Right hindlimb (tissue), 1 donor: ENCODE measurements at regions not wholly inside any gene's neighbourhood (a gene's known extent, or its start where the extent isn't known, plus 50 kb on each side); places are given as distances from the start of the nearest gene placed in this dataset.

Source experiments
- DNase-seq: peaks from one replicate; pipeline ENCODE4 v3.0.0-alpha.2; 2018

DNA sequence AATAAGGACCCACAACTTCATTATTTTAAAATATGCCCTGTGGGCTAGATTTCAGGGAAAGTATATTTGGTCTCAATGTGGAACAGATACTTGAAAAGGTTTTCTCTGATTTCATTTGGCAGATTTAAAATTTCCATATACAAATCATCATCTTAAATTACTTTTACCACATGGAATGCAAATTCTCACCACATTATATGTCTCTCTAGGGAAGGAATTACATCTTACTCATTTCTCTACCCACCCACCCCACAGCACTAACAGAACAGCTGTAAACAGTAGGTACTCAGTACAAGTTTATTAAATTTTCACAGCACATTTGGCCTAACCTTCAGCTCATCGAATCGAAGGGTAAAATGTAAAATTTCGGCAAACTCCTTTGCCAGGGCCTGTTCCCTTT, 104.0 kb downstream of the CYRIA start:
- no peak for DNase-seq

DNA sequence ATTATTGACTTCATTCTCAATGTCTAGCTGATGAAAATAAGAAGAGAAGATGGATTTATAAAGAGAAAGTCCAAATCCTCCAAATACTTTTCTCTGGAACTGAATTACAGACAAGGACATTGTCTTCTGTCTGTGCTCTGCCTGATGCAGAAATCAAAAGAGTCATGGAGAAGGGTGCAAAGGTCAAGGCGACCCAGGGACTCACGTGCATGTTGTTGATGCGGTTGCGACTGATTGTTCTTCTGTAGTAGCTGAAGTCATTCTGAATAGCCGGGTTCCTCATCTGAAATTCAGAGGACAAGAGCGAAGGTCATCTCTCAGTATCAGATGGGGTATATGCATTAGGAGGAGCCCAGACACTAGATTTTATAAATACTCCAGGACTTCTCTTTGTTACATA, 104.4 kb downstream of the CYRIA start:
- no peak for DNase-seq

GRCh38 chr2:16559278-16560067, 106.2 kb downstream of the CYRIA start:
- no peak for DNase-seq

DNA sequence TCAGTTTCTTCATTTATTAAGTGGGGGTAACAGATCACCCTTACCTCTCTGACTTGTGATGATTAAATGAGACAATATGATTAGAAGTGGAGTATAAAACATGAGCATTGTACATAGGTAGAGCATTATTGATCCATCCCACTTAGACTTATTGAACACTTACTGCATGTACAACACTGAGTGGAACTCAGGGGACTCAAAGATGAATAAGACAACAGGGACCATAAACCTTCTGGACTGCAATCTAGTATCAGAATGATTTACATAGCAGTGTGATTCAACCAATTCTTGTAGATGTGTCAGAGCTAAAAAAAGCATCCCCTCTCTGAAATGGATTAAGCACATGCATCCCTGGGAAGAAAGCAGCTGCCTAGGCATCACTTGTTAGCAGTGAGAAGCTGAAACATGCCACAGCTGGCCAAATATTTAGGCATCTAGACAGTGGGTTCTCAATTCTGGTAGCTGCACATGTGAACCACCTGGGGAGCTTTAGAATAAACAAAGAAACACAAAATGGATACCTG, 111.5 kb downstream of the CYRIA start:
- DNase-seq, result no peak

DNA sequence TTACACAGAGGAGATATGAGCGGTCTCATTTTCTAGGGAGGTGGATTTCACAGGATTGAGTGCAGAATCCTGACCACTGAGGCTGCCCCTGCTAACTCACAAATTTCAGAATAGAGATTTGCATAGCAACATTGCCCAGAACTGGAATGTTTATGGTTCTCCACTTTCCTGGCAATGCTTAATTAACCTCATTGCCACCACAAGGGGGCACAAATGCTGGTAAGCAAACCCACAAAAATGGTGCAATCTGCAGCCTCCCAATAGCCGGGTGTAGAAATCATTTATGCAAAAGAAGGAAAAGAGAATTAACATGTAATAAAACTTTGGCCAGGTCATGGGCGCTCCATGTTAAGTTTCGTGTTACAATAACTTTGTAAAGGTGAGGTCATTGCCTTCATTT, 112.4 kb downstream of the CYRIA start:
- DNase-seq, result peak; percentile 28

- no peak for DNase-seq
Observed at GRCh38 chr2:16552202-16552601, 113.4 kb downstream of the CYRIA start.

GRCh38 chr2:16548036-16548435, 117.6 kb downstream of the CYRIA start:
- DNase-seq, result no peak

DNA sequence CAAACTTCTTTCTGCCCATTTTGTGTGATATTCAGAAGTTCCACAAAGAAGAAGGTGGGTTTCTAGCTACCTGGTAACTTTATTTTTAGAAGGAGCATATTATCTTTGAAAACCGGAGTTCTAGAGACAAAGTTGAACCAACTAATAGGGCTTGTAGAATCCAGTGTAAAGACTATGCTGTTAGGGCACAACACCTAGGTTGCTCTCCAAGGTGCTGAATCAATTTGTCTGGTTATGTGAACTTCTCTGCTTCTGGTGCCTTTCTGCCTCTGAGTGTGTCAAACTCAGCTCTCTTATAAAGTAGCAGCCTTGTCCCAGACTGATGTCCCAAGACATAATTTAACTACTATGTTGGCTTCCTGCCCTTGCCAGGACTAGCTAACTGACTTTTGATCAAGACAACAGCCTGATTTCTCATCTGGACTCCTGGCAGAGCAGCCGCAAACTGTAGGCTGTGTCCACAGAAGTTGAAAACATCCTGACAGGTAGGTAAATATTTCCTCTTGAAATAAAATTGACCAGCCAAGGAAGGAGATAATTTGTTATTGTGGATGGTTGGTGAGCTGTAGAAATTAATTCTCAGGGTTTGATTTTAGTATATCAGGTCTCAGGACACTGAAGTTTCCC, 119.4 kb downstream of the CYRIA start:
- DNase-seq, result peak; percentile 25

- no peak for DNase-seq
Observed at GRCh38 chr2:16538707-16539106, 126.9 kb downstream of the CYRIA start.

DNA sequence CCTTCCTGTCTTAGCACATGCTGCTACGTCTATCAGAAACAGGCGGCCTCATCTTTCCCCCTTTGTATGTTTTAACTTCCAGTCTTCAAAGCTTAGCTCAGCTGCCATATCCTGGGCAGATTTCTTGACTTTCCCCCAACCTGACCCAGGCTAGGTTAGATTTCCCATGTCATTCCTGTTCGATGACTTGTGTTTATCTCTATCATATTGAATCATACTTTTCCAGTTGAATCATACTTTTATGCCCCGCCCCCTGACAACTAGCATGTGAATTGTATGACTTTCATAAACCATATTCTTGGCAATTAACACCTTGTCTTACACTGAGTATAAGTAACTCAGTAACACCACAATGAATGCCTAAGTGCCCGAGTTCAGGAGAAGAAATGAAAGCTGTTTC, 128.3 kb downstream of the CYRIA start:
- no peak for DNase-seq

GRCh38 chr2:16526193-16526592, 139.4 kb downstream of the CYRIA start:
- DNase-seq, result no peak

DNA sequence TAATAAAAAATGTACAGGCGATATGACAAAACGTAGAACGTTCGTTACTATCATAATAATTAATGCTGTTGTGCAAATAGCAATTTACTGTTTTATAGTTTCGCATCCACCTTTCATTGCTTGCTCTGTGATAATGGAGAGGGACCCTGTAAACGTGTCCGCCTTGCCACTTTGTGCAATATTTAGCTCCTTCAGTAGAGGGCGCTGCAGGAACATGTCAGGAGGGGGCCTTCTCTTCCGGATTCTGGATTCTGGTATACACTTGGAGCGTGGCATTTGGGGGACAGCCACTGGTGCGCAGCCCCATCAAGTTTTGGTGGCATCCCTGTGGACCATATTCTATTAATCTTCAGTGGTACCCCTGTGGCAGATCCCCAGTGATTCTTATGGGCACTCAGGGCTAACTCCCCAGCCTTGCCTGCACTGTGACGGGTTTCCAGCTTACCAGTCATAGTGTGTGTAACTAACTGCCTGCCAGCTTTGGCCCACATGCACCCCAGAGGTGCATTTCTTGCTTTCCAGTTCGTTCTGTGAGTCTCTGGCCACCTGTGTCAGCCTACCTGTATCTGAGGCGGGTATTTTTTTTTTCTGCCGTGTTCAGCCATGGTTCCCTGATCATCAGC, 140.3 kb downstream of the CYRIA start:
- DNase-seq, result no peak

DNA sequence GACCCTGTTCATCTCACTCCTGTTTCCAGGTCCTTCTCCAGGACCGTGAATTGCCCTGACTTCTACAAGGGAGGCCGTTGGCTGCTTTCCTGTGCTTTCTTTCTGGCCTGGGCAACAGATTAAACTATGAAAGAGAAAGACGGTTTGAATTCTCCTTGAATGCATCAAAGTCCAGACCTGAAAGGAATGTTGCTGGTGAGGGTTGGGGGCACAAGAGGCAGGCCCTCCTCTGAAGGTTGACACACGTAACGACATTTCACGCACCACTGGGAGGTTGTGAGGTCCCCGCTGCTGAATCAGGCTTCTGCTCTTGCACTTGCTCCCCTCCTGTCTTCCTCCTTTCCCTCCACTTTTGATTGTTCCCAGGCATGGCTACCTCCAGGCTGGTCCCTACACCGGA, 141.9 kb downstream of the CYRIA start:
- no peak for DNase-seq

DNA sequence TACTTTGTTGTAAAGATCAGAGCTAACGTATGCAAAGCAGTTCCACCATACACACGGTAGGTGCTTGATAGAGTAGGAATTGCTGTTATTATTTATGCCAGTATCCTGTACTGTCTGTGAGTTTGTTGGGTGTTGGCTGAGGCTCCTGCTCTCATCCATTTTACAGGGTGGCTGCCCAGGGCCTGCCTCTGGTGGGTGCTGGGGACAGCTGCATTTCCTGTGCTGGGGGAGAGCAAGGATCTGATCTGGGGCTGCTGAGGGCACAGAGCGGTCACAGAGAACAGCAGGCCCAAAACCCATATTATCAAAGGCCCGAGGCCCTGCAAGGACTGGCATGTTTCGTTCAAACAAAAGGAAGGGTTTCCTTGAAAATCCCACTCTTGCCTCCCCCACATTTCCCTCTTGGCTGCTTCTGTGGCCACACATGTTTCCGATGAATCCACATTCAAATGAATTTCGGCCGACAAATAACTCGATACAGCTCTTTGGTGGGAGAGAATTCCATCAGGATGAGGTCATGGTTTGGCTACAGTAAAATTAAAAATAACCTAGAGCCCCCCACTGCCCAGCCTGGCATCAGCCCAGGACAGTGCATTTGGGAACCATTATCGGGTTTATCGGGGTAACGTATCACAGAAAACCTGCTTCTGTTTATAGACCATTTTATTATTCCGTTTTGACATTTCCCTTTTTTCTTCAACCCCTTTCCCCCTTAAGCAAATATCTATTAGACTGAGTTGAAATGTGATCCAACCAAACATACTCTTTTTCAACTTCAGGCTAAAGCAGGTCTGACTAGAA, 143.4 kb downstream of the CYRIA start:
- DNase-seq, result peak; percentile 43

DNA sequence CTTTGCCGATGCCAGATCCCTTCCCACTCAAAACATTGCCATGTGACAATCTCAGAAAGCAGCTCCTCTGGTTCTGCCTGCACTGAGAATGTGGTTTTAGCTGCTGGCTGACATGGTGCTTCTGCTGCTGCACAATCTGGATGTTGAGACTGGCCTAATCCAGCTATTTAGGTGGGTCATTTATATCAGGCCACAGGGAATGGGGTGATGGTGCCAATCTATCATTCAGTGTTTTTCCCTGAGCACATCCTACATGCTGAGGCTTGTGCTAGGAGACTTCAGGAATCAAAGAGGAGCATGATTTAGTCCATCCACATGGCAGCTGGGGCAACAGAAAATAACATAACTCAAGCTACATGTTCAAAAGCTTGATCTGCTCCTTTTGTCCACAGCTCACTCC, 144.7 kb downstream of the CYRIA start:
- no peak for DNase-seq

DNA sequence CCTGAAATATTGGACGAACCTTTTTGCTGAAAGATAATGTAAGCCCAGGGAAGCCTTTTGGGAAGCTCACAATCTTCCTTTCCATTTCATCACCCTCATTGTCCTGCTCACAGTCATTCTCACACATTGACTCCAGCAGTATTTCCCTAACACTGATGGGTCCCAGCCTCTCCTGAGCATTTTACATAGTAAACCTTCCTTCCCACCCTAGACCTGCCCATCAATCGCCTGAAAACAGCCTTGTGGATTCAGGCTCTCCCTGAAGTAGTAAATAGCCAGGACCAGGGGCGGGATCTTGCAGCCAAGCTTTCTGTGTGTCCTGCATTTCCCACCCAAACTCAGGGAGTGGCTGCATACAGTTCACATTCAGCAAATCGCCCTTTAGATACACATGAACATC, 149.9 kb downstream of the CYRIA start:
- no peak for DNase-seq

- no peak for DNase-seq
Observed at GRCh38 chr2:16513626-16514025, 152.0 kb downstream of the CYRIA start.

DNA sequence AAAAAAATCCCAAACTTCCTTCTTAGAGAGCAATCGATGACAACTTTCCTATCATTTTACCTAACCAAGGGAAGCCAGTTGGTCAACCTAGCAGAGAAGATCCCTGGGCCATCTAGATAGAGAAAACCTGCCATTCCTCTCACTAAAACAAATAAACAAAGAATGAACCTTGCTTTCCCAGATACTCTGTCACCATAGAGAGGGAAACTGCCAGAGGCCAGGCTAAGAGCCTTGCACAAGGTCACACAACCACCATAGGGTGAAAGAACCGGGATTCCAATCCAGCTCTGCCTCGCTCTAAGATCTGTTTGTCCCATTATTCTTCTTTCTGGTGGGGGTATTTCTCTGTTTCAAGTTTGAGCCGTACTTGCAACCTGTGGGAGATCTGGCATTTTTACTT, 154.6 kb downstream of the CYRIA start:
- DNase-seq, result no peak

DNA sequence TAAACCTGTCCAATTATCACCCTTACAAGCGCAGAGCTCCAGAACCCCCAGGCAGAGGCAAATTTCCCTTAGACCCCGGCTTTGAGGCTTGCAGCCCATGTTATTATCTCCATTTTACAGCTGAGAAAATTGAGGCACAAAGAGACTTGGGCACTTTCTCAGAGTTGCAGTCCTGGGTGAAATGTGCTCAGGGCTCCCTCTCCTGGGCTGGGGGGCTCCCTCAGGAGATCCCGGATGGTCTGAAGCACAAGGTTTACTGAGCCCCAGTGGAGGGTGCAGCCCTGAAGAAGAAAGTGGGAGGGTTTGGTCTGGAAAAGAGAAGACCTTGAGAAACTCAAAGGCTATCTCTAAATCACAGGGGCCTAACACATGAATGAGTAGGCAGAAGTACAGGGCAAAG, 156.6 kb downstream of the CYRIA start:
- DNase-seq, result no peak

GRCh38 chr2:16508490-16508851, 157.2 kb downstream of the CYRIA start:
- no peak for DNase-seq

DNA sequence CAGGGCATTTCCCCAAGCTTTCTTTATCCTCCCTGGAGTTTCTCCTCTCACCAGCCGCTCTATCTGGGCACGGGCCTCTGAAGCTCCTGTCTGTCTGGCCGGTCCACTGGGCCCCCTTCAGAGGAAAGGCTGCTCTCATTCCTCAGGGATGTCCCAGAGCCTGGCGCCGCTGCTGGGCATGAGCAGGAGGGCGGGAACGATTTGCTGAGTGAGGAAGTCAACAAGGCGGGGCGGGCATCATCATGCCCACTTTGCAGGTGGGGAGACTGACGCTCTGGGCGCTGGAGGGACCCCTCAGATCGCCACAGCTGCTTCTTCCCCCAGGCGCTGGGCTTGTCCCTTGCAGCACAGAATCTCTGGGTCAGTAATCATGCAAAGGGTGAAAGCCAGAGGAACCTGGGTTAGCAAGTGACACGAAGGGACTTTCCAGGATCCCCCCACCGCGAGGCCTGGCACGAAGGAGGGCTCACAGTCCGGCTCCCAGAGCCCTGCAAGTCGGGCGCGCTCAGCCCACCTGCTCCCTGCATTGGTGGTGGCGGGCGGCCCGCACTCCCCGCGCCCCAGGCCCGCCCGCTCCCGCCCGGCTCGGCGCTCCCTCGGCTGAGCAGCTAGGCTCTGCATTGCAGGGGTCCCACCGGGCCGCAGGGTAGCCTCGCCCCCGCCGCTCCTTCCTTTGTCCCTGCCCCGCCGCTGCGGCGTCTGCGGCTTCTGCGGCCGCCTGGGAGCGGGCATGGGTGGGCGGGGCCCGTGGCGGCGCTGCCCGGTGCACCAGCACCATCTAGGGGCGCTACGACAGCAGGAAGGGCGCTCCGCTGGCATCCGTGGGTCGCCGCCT, 157.8 kb downstream of the CYRIA start:
- peak; percentile 43 for DNase-seq

- DNase-seq, result no peak
Observed at GRCh38 chr2:16506366-16506765, 159.3 kb downstream of the CYRIA start.
